BLaER1 treated with 17β-estradiol and CSF1 and Interleukin-3, amounts not matched to agents 10 nM and 100 nM (cell line): ENCODE measurements at regions not wholly inside any gene's neighbourhood (a gene's known extent, or its start where the extent isn't known, plus 50 kb on each side); places are given as distances from the start of the nearest gene placed in this dataset.
"Not testable (repeated sequence)": the region's sequence is repeated elsewhere in the genome, so short reads cannot be mapped to it uniquely, and the experiment has no call there.

Source experiments
- H3K27ac ChIP-seq, 11 experiments: shearing (Covaris generic); formaldehyde crosslinking; 2 replicates each; pipeline ENCODE4 v1.8.1; 2022
- H3K27me3 ChIP-seq, 11 experiments: shearing (Covaris generic); formaldehyde crosslinking; 2 replicates each; pipeline ENCODE4 v1.8.1; 2022
- H3K36me3 ChIP-seq, 11 experiments: shearing (Covaris generic); formaldehyde crosslinking; 2 replicates each; pipeline ENCODE4 v1.8.1; 2022
- H3K4me1 ChIP-seq, 10 experiments: shearing (Covaris generic); formaldehyde crosslinking; 2 replicates each; pipeline ENCODE4 v1.8.1; 2022
- H3K4me2 ChIP-seq, 11 experiments: shearing (Covaris generic); formaldehyde crosslinking; 2 replicates each; pipeline ENCODE4 v1.8.1; 2022
- H3K4me3 ChIP-seq, 10 experiments: shearing (Covaris generic); formaldehyde crosslinking; 2 replicates each; pipeline ENCODE4 v1.8.1; 2022
- H3K9ac ChIP-seq, 11 experiments: shearing (Covaris generic); formaldehyde crosslinking; 2 replicates each; pipeline ENCODE4 v1.8.1; 2022
- H3K9me3 ChIP-seq, 11 experiments: shearing (Covaris generic); formaldehyde crosslinking; replicated peaks in 1 of 11; 2 replicates each; pipeline ENCODE4 v1.8.1; 2022
- H4K20me1 ChIP-seq, 11 experiments: shearing (Covaris generic); formaldehyde crosslinking; 2 replicates each; pipeline ENCODE4 v1.8.1; 2022

GRCh38 chr9:67312504-67312903, 320.2 kb upstream of the SPATA31A3 start:
- not testable (repeated sequence) for H3K9me3 ChIP-seq, H4K20me1 ChIP-seq, H3K27ac ChIP-seq, H3K27me3 ChIP-seq, H3K36me3 ChIP-seq, H3K4me2 ChIP-seq, H3K9ac ChIP-seq, H3K4me1 ChIP-seq, H3K4me3 ChIP-seq

GRCh38 chr9:67307109-67307508, 314.8 kb upstream of the SPATA31A3 start:
- not testable (repeated sequence) for H3K27me3 ChIP-seq, H3K36me3 ChIP-seq, H3K4me2 ChIP-seq, H3K9me3 ChIP-seq, H3K4me1 ChIP-seq, H3K4me3 ChIP-seq, H4K20me1 ChIP-seq, H3K9ac ChIP-seq, H3K27ac ChIP-seq

DNA sequence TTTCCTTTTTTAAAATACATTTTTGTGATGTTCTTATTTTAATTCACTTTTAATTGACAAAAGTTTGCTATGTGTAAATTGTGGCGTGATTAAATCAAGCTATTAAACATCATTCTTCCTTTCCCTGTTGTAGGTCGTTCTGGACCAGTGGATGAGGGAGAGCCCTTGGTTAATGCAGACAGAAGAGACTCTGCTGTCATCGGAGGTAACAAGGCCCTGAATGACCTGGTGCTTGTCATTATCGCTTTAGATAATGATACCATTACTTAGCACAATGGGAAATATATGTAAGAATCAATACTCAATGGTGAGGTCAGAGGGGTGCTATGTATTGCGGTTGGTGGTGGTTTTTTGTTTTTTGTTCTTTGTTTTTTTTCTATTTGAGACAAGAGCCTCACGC, 296.4 kb upstream of the SPATA31A3 start:
- not testable (repeated sequence) for H4K20me1 ChIP-seq, H3K27me3 ChIP-seq, H3K9me3 ChIP-seq, H3K9ac ChIP-seq, H3K4me3 ChIP-seq, H3K36me3 ChIP-seq, H3K4me2 ChIP-seq, H3K27ac ChIP-seq, H3K4me1 ChIP-seq

DNA sequence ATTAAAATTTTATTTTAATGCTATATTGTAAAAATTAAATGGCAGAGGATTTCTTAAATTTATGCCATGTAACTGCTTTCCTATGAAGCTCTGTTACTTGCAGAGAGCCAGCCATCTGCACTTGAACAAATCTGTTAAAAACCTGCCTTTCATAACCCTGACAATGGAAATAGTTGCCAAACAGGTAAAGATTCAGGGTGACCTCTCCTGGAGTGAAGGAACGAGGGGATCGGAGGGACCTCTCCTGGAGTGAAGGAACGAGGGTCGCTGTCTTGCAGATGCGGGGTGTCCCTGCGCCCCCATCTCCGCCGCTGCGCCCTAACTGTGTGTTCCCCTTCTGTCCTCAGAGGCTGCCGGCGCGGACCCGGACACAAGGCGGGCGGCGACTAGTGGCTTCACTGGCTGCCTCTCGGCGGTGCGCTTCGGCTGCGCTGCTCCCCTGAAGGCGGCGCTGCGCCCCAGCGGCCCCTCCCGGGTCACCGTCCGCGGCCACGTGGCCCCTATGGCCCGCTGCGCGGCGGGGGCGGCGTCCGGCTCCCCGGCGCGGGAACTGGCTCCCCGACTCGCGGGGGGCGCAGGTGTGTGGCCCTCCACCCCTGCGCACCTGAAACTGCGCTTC, 295.9 kb upstream of the SPATA31A3 start:
- H3K27ac ChIP-seq, H3K9me3 ChIP-seq, H3K36me3 ChIP-seq, H3K4me1 ChIP-seq, H4K20me1 ChIP-seq, H3K27me3 ChIP-seq, H3K9ac ChIP-seq, H3K4me3 ChIP-seq, H3K4me2 ChIP-seq: not testable (repeated sequence)

GRCh38 chr9:67284299-67284698, 291.9 kb upstream of the SPATA31A3 start:
- not testable (repeated sequence) for H3K4me2 ChIP-seq, H3K27me3 ChIP-seq, H3K9ac ChIP-seq, H3K4me3 ChIP-seq, H4K20me1 ChIP-seq, H3K36me3 ChIP-seq, H3K27ac ChIP-seq, H3K4me1 ChIP-seq, H3K9me3 ChIP-seq

- not testable (repeated sequence) for H4K20me1 ChIP-seq, H3K4me1 ChIP-seq, H3K9me3 ChIP-seq, H3K27ac ChIP-seq, H3K36me3 ChIP-seq, H3K27me3 ChIP-seq, H3K9ac ChIP-seq, H3K4me2 ChIP-seq, H3K4me3 ChIP-seq
Measured at GRCh38 chr9:67281574-67281973, 289.2 kb upstream of the SPATA31A3 start.

- not testable (repeated sequence) for H3K4me3 ChIP-seq, H3K9ac ChIP-seq, H3K36me3 ChIP-seq, H3K4me1 ChIP-seq, H3K27me3 ChIP-seq, H3K4me2 ChIP-seq, H4K20me1 ChIP-seq, H3K9me3 ChIP-seq, H3K27ac ChIP-seq
Measured at GRCh38 chr9:67269692-67270091, 277.3 kb upstream of the SPATA31A3 start.

GRCh38 chr9:67257894-67258293, 265.5 kb upstream of the SPATA31A3 start:
- not testable (repeated sequence) for H3K4me3 ChIP-seq, H3K36me3 ChIP-seq, H3K4me1 ChIP-seq, H3K27ac ChIP-seq, H3K4me2 ChIP-seq, H3K27me3 ChIP-seq, H4K20me1 ChIP-seq, H3K9ac ChIP-seq, H3K9me3 ChIP-seq

DNA sequence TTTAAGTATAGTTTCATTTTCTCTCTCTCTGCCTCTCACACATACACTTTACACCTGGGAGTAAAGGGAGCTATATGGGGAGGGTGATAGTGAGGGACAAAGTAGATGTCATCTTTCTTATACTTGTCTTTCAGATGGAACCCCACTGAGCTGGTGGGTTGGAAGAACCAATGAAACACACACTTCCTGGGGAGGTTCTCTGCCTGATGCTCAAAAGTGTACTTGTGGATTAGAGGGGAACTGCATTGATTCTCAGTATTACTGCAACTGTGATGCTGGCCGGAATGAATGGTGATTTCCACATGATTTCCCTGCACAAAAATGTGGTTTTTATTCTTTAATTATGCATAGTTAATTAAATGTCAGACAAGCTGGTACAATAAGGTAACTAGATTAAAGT, 256.6 kb upstream of the SPATA31A3 start:
- H3K27ac ChIP-seq, H3K9ac ChIP-seq, H3K27me3 ChIP-seq, H3K9me3 ChIP-seq, H4K20me1 ChIP-seq, H3K4me3 ChIP-seq, H3K4me2 ChIP-seq, H3K4me1 ChIP-seq, H3K36me3 ChIP-seq: not testable (repeated sequence)

GRCh38 chr9:67212073-67212472, 219.7 kb upstream of the SPATA31A3 start:
- not testable (repeated sequence) for H3K27ac ChIP-seq, H3K4me2 ChIP-seq, H3K36me3 ChIP-seq, H3K9ac ChIP-seq, H3K4me1 ChIP-seq, H3K9me3 ChIP-seq, H4K20me1 ChIP-seq, H3K27me3 ChIP-seq, H3K4me3 ChIP-seq

DNA sequence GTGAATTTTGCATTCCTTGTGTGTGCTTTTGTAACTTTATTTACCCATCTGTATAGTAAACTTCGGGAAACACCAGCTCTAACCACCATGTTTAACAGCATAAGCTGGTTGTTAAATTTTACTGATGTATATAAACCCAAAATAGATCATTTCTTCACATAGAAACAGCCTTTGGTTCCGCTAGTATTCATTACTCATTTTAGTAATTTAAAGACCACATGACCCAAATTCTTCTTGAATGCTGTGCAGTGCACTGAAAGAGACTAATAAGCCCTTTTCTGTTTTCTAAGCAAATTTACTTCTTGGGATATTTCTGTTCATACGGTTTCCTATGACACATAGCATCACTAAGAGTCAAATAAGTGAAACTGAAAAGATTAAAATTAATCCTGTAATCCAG, 218.5 kb upstream of the SPATA31A3 start:
- H3K36me3 ChIP-seq, H3K4me2 ChIP-seq, H3K4me3 ChIP-seq, H4K20me1 ChIP-seq, H3K4me1 ChIP-seq, H3K9me3 ChIP-seq, H3K27ac ChIP-seq, H3K27me3 ChIP-seq, H3K9ac ChIP-seq: not testable (repeated sequence)

- not testable (repeated sequence) for H3K4me2 ChIP-seq, H3K27ac ChIP-seq, H3K36me3 ChIP-seq, H4K20me1 ChIP-seq, H3K9me3 ChIP-seq, H3K9ac ChIP-seq, H3K4me3 ChIP-seq, H3K27me3 ChIP-seq, H3K4me1 ChIP-seq
Measured at GRCh38 chr9:67208831-67209437, 216.6 kb upstream of the SPATA31A3 start.

- H3K27me3 ChIP-seq, H3K27ac ChIP-seq, H3K4me3 ChIP-seq, H3K4me1 ChIP-seq, H3K9me3 ChIP-seq, H4K20me1 ChIP-seq, H3K9ac ChIP-seq, H3K36me3 ChIP-seq, H3K4me2 ChIP-seq: not testable (repeated sequence)
Measured at GRCh38 chr9:67196135-67196534, 203.8 kb upstream of the SPATA31A3 start.

GRCh38 chr9:67195357-67195756, 203.0 kb upstream of the SPATA31A3 start:
- H3K27me3 ChIP-seq, H3K4me3 ChIP-seq, H3K9ac ChIP-seq, H3K4me2 ChIP-seq, H4K20me1 ChIP-seq, H3K36me3 ChIP-seq, H3K4me1 ChIP-seq, H3K9me3 ChIP-seq, H3K27ac ChIP-seq: not testable (repeated sequence)

DNA sequence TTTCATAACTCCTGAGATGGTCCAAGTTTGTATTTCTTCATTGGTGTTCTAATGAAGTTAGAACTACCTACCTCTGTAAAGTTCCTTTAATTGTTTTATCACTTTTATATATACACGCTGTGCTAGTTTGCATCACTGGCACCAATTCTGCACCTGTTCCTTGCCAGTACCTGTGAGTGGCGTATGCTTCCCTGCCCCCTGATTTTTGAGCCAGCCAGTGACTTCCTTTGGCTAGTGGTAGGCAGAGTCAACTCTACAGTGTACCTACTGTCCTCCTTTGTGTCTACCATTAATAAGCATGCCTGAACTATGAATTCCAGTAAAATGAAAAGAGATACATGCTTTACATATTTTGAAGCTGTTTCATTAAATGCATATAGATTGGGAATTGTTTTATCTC, 186.8 kb upstream of the SPATA31A3 start:
- not testable (repeated sequence) for H3K4me2 ChIP-seq, H3K27ac ChIP-seq, H3K4me1 ChIP-seq, H4K20me1 ChIP-seq, H3K4me3 ChIP-seq, H3K9me3 ChIP-seq, H3K36me3 ChIP-seq, H3K27me3 ChIP-seq, H3K9ac ChIP-seq
